Ishikawa (cell line): ENCODE measurements at regions not wholly inside any gene's neighbourhood (a gene's known extent, or its start where the extent isn't known, plus 50 kb on each side); places are given as distances from the start of the nearest gene placed in this dataset.

ENCODE experiments used
- CEBPB ChIP-seq: IDR thresholded peaks from 2 replicates; pipeline ENCODE4 v1.6.1; 2012
- CREB1 ChIP-seq: IDR thresholded peaks from 2 replicates; pipeline ENCODE4 v1.6.1; 2012; ENCODE audit warnings: low read depth
- EGR1 ChIP-seq: IDR thresholded peaks from 2 replicates; pipeline ENCODE4 v1.6.1; 2012
- EP300 ChIP-seq: IDR thresholded peaks from 2 replicates; pipeline ENCODE4 v1.6.1; 2012; ENCODE audit warnings: borderline replicate concordance
- FOXM1 ChIP-seq: IDR thresholded peaks from 2 replicates; pipeline ENCODE4 v1.6.1; 2012; ENCODE audit warnings: low read depth, borderline replicate concordance
- MAX ChIP-seq: IDR thresholded peaks from 2 replicates; pipeline ENCODE4 v1.6.1; 2012
- NFIC ChIP-seq: IDR thresholded peaks from 2 replicates; pipeline ENCODE4 v1.6.1; 2012
- RAD21 ChIP-seq: IDR thresholded peaks from 2 replicates; pipeline ENCODE4 v1.6.1; 2012; ENCODE audit warnings: low read depth
- REST ChIP-seq: IDR thresholded peaks from 2 replicates; pipeline ENCODE4 v1.6.1; 2012; ENCODE audit warnings: low read depth, mild to moderate bottlenecking
- TAF1 ChIP-seq: IDR thresholded peaks from 2 replicates; pipeline ENCODE4 v1.6.1; 2012; ENCODE audit warnings: low read depth, mild to moderate bottlenecking
- TCF12 ChIP-seq: IDR thresholded peaks from 2 replicates; pipeline ENCODE4 v1.6.1; 2012; ENCODE audit warnings: low read depth
- USF1 ChIP-seq: IDR thresholded peaks from 2 replicates; pipeline ENCODE4 v1.6.1; 2012
- YY1 ChIP-seq: IDR thresholded peaks from 2 replicates; pipeline ENCODE4 v1.6.1; 2012; ENCODE audit warnings: low read depth
- ZBTB7A ChIP-seq: IDR thresholded peaks from 2 replicates; pipeline ENCODE4 v1.6.1; 2012; ENCODE audit warnings: low read depth

GRCh38 chr22:49616356-49617231 is 211.1 kb downstream of the BRD1 start:
- TF ChIP-seq MAX, result no peak
- no peak for TF ChIP-seq RAD21
- no peak for TF ChIP-seq USF1
- TF ChIP-seq YY1, result no peak
- no peak for TF ChIP-seq TAF1
- TF ChIP-seq TCF12, result no peak
- no peak for TF ChIP-seq EP300
- TF ChIP-seq FOXM1, result no peak
- TF ChIP-seq NFIC, result no peak
- no peak for TF ChIP-seq REST
- TF ChIP-seq EGR1, result no peak
- no peak for TF ChIP-seq CREB1
- TF ChIP-seq CEBPB, result no peak
- no peak for TF ChIP-seq ZBTB7A
